GM18505 (cell line): ENCODE measurements at regions not wholly inside any gene's neighbourhood (a gene's known extent, or its start where the extent isn't known, plus 50 kb on each side); places are given as distances from the start of the nearest gene placed in this dataset.
"Not testable (repeated sequence)": the region's sequence is repeated elsewhere in the genome, so short reads cannot be mapped to it uniquely, and the experiment has no call there.

Experiments
- ATAC-seq: cut with Tn5 transposase; IDR thresholded peaks from one replicate; pipeline ENCODE4 v1.9.1; 2021; ENCODE audit not compliant: unreplicated experiment
- POLR2A ChIP-seq: IDR thresholded peaks from 4 replicates; pipeline ENCODE4 v1.6.1; 2011; ENCODE audit warnings: borderline replicate concordance; ENCODE audit not compliant: insufficient read depth, insufficient read length; ENCODE audit errors: extremely low read depth

DNA sequence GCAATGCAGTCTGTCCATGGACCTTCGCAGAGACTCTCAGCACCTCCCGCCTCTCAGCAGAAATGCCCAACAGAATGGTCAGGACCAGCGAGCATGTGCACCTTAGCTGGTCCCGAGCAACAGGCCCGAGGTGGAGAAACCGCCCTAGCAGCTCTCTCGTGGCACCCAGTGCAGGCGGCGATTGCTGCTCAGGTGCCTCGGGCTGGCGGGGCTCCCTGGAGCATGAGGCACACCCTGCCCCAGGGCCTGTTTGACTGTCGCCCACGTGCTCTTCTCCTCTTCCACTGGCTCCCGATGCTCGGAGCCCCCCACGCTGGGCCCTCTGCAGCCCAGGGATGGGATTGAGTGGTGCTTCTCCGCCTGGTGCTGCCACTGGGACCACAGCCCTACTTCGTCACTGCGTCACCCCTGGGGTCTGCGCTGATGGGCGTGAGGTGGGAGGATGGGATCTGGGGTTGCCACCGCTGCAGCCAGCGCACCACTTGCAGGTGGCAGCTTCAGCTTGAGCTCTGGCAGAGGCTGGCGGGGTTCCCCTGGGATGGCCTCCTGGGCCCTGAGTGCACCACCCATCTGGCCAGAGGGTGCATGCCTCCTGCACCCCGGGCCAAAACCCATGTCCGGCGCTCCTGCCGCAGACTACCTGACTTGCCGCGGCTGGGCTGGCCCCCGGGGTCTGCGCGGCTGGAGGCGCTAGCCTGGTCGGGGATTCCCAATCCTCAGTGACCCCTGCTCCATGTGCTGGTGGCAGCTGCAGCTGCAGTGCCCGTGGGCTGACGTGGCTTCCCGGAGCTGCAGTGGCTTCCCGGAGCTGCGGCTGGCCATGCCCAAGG, 244.2 kb downstream of the FOXD4L6 start:
- no peak for TF ChIP-seq POLR2A
- no peak for ATAC-seq

DNA sequence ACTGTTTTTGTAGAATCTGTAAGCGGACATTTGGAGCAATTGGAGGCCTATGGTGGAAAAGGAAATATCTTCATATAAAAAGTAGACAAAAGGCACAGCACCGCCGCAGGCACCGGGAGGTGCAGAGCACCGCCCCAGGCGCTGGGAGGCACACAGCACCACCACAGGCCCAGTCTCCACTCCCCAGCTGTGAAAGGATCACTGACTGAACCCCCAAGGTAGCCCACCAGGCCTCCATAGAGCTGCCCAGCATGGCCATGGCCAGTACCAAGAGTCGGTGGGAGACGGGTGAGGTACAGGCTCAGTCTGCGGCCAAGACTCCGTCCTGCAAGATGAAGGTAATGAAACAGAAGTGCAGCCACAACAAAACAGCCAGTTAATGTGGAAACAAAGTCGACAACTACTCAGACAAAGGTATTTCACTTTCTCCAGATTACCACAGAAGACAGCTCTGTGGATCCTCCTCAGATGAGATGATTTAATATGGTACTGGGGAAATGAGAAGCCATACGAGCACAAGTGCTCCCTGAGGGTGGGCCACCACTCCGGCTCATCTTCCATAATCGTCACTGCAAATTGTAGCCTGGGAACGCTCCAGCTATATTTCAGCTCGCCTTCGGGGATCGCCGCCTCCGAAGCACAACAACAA, 244.9 kb downstream of the FOXD4L6 start:
- ATAC-seq: not testable (repeated sequence)

DNA sequence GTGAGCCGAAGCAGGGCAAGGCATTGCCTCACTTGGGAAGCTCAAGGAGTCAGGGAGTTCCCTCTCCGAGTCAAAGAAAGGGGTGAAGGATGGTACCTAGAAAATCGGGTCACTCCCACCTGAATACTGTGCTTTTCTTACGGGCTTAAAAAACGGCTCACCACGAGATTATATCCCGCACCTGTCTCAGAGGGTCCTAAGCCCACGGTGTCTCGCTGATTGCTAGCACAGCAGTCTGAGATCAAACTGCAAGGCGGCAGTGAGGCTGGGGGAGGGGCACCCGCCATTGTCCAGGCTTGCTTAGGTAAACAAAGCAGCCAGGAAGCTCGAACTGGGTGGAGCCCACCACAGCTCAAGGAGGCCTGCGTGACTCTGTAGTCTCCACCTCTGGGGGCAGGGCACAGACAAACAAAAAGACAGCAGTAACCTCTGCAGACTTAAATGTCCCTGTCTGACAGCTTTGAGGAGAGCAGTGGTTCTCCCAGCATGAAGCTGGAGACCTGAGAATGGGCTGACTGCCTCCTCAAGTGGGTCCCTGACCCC, 254.7 kb downstream of the FOXD4L6 start:
- ATAC-seq: not testable (repeated sequence)

DNA sequence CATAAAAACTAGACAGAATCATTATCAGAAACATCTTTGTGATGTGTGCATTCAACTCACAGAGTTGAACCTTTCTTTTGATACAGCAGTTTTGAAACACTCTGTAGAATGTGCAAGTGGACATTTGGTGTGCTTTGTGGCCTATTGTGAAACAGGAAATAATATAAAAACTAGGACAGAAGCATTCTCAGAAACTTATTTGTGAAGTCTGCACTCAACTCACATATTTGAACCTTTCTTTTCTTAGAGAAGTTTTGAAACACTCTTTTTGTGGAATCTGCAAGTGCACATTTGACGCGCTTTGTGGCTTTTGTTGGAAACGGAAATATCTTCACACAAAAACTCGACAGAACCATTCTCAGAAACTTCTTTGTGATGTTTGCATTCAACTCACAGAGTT, 260.0 kb downstream of the FOXD4L6 start:
- ATAC-seq: not testable (repeated sequence)
